Mammary epithelial cell (primary cell): ENCODE measurements at regions not wholly inside any gene's neighbourhood (a gene's known extent, or its start where the extent isn't known, plus 50 kb on each side); places are given as distances from the start of the nearest gene placed in this dataset.

Experiments
- CTCF ChIP-seq, 2 donors: IDR thresholded peaks in 1 of 2; conservative IDR thresholded peaks in 1 of 2; 2 replicates each; pipeline ENCODE4 v1.5.1; 2011 to 2012; ENCODE audit warnings: inconsistent platforms in 2 of 2, low read length in 2 of 2, mild to moderate bottlenecking in 2 of 2, control low read depth in 1 of 2, low read depth in 1 of 2; ENCODE audit not compliant: insufficient read depth in 1 of 2; ENCODE audit errors: extremely low read depth in 1 of 2
- EZH2 ChIP-seq: IDR thresholded peaks from 2 replicates; pipeline ENCODE4 v1.6.1; 2012; ENCODE audit warnings: low read length, inconsistent platforms, borderline replicate concordance

- no peak for TF ChIP-seq EZH2
- TF ChIP-seq CTCF (conservative IDR thresholded peaks at IDR 0.05 in 1 of 2, IDR thresholded peaks at IDR 0.05 in 1 of 2; ENCODE audit: extremely low read depth in 1 of 2, insufficient read depth in 1 of 2, low read depth in 1 of 2, low read length in 2 of 2): no peak
Observed at GRCh38 chr20:18929800-18930199, 116.2 kb downstream of the SCP2D1 start.
